ENCODE measurements at regions not wholly inside any gene's neighbourhood (a gene's known extent, or its start where the extent isn't known, plus 50 kb on each side); places are given as distances from the start of the nearest gene placed in this dataset.

DNA sequence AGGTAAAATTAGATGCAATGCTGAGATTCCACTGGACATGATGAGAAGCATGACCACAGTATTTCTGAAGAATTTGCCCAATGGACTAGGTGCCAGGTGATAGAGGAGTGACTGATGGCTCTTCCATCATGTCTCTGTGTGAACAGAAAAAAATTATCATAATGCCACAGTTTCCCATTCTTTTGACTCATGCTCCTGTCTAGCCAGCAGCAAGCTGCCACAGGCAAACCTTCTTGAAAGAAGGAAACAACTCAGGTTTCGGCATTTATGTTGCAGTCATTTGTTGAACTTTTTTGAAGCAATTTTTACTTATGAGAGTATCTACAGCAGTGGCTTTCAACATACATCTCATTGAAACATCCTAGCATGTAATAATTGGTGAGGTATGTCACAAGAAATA is 284.8 kb upstream of the CD180 start:
- WGBS, result 97% methylated on average over 1 of the region's 1 CpG
- ATAC-seq (no peak), DNase-seq (no peak)
- Histone ChIP-seq H3K4me3 (ENCODE audit: low read length) (no peak overlapping the region), H3K4me1 (ENCODE audit: control insufficient read depth, insufficient read depth, low read length) (no peaks in the 10 kb centered on the region), H3K27ac (ENCODE audit: low read length) (no peak overlapping the region), H3K27me3 (ENCODE audit: control insufficient read depth, insufficient read depth) (no peaks in the 10 kb centered on the region), H3K9me3 (ENCODE audit: control insufficient read depth, low read length) (no peaks in the 10 kb centered on the region)
- intact Hi-C loops (cut with DNase I), result no loop called here

DNA sequence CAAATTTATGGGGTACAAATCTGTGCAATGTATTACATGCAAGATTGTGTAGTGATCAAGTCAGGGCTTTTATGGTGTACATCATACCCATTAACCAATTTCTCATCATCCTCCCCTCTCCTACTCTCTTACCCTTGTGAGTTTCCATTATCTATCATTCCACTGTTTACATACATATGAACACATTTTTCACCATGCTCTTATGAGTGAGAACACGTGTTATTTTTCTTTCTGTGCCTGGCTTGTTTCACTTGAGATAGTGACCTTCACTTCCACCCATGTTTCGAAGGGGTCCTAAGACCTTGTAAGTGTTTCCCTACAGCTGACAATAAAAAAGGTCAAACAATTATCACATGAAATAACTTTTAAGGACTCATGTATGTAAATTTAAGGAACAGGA is 281.7 kb upstream of the CD180 start:
- no peaks in the 10 kb centered on the region for H3K9me3 ChIP-seq (ENCODE audit: control insufficient read depth, low read length)
- ATAC-seq, result no peak
- no peak for DNase-seq
- intact Hi-C loops (cut with DNase I), result no loop called here
- no peaks in the 10 kb centered on the region for H3K27me3 ChIP-seq (ENCODE audit: control insufficient read depth, insufficient read depth)
- no peaks in the 10 kb centered on the region for H3K4me1 ChIP-seq (ENCODE audit: control insufficient read depth, insufficient read depth, low read length)
- 76% methylated on average over 2 of the region's 2 CpGs for WGBS
- H3K27ac ChIP-seq (ENCODE audit: low read length), result no peak overlapping the region
- H3K4me3 ChIP-seq (ENCODE audit: low read length), result no peak overlapping the region

DNA sequence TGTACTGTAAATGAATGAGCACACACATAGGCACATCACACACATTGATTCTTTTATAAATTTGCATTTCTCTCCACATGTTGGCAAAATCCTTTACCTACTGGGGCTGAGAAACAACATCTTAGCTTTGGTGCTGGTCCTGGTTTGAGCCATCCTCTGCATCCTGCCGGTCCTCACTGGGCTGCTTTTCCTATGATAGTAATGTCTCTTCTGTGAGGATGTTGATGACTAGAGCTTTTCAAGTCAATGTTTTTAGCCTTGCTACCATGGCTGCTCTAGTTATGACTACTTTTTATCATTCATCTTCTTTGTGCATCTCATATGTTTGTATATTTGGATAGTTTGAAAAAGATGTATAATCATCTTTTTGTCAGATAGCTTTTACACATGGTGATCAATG is 280.4 kb upstream of the CD180 start:
- 92% methylated on average over 1 of the region's 1 CpG for WGBS
- no peaks in the 10 kb centered on the region for H3K9me3 ChIP-seq (ENCODE audit: control insufficient read depth, low read length)

DNA sequence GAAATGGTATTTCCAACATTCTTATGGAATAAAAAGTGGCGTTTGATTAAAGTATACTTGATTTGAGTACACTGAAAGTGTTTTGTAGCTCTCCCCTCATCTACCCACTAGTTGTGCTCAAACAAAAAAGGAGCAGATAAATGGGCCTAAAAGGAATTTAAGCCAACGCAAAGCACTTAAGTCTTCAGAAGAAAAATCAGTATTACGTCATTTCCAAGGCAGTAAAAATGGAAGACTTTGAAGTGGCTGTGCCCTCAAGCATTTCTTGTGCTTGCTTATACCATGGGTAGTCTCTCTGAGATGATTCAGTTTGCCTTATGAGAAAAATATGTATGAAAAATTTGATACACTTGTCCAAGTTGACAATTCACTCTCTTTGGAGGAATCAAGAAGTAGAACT is 279.9 kb upstream of the CD180 start:
- Histone ChIP-seq H3K27me3 (ENCODE audit: control insufficient read depth, insufficient read depth) (no peaks in the 10 kb centered on the region), H3K4me1 (ENCODE audit: control insufficient read depth, insufficient read depth, low read length) (no peaks in the 10 kb centered on the region), H3K9me3 (ENCODE audit: control insufficient read depth, low read length) (no peaks in the 10 kb centered on the region), H3K27ac (ENCODE audit: low read length) (no peak overlapping the region), H3K4me3 (ENCODE audit: low read length) (no peak overlapping the region)
- intact Hi-C loops (cut with DNase I), result no loop called here
- WGBS, result 88% methylated on average over 3 of the region's 3 CpGs
- ATAC-seq, result no peak
- DNase-seq, result no peak

More for the DNA sequence above, 280.4 kb upstream of the CD180 start:
- Histone ChIP-seq H3K27me3 (ENCODE audit: control insufficient read depth, insufficient read depth) (no peaks in the 10 kb centered on the region), H3K27ac (ENCODE audit: low read length) (no peak overlapping the region), H3K4me1 (ENCODE audit: control insufficient read depth, insufficient read depth, low read length) (no peaks in the 10 kb centered on the region), H3K4me3 (ENCODE audit: low read length) (no peak overlapping the region)
- DNase-seq (no peak), ATAC-seq (no peak)
- intact Hi-C loops (cut with DNase I), result no loop called here

DNA sequence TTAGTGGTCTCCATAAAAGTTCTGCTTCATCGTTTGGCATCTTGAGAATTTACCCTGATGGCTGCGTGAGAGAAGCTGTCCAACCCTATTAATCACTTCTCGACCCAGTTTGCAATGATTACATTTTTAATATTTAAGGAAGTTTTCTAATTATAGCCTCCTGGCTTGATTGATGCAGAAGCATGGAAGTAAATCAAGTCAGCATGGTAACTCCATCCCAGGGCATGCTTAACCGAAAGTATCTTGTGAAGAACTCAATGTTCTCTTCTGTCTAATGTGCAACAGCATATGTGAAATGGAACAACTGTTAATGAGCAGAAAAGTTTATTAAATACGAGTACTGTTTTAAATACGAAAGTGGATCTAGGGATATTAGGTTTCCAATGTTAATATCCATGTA is 278.9 kb upstream of the CD180 start:
- Histone ChIP-seq H3K9me3 (ENCODE audit: control insufficient read depth, low read length) (no peaks in the 10 kb centered on the region), H3K4me1 (ENCODE audit: control insufficient read depth, insufficient read depth, low read length) (no peaks in the 10 kb centered on the region), H3K4me3 (ENCODE audit: low read length) (no peak overlapping the region), H3K27me3 (ENCODE audit: control insufficient read depth, insufficient read depth) (no peaks in the 10 kb centered on the region), H3K27ac (ENCODE audit: low read length) (no peak overlapping the region)
- ATAC-seq (no peak), DNase-seq (no peak)
- intact Hi-C loops (cut with DNase I), result no loop called here
- WGBS, result 93% methylated on average over 6 of the region's 6 CpGs

DNA sequence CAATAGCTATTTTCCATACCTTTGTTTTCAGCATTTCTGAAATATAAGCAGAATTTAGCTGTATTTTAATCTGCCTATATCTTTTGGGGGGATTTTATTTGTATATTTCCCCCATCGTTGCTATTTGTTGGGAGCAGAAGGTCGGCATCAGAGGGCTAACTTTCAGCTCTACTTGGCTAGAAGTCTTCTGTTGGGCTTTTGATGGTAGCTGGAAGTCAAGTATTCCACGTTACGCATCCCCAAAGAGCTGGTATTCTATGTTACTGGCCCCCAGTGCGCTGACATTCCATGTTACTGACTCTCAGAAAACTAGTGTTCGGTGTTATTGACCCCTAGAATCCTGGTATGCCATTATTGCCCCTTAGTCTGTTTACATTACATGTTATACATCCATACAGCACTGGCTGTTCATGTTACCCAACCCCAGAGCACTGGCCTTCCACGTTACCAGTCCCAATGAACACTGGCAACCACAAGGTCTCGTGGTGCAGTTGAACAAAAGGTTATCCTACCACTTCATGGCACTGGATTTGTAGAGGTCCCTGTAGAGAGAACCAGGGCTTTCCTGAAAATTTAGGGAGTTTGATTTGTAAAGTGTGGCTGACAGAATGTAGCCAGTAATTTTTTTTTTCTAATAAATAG is 278.1 kb upstream of the CD180 start:
- intact Hi-C loops (cut with DNase I), result no loop called here
- no peak overlapping the region for H3K4me3 ChIP-seq (ENCODE audit: low read length)
- ATAC-seq, result no peak
- H3K27me3 ChIP-seq (ENCODE audit: control insufficient read depth, insufficient read depth), result no peaks in the 10 kb centered on the region
- H3K27ac ChIP-seq (ENCODE audit: low read length), result no peak overlapping the region
- 86% methylated on average over 8 of the region's 8 CpGs for WGBS
- no peak for DNase-seq
- no peaks in the 10 kb centered on the region for H3K9me3 ChIP-seq (ENCODE audit: control insufficient read depth, low read length)
- no peaks in the 10 kb centered on the region for H3K4me1 ChIP-seq (ENCODE audit: control insufficient read depth, insufficient read depth, low read length)

DNA sequence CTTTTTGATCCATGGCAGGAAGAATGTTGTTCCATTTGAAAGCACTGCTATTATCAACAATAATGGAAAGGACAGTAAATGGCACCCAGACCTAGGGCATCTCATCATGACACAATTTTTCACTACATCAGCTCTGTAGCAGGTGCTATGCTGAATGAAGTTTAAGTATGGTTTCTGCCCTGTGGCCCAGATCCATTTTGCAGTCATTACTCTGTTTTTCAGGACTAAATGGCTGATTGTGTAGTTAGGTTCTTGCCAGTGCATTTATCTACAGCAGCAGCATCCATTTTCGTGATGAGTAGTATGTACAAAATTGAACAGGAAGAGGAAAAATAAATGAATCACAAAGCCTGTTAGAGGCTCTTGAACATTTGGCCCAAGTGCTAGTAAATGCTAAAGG is 270.5 kb upstream of the CD180 start:
- intact Hi-C loops (cut with DNase I), result no loop called here
- ATAC-seq (no peak), DNase-seq (no peak)
- Histone ChIP-seq H3K27me3 (ENCODE audit: control insufficient read depth, insufficient read depth) (no peaks in the 10 kb centered on the region), H3K4me3 (ENCODE audit: low read length) (no peak overlapping the region), H3K27ac (ENCODE audit: low read length) (no peak overlapping the region), H3K4me1 (ENCODE audit: control insufficient read depth, insufficient read depth, low read length) (peaks cover 2% of the 10 kb centered on the region), H3K9me3 (ENCODE audit: control insufficient read depth, low read length) (no peaks in the 10 kb centered on the region)
- WGBS, result 74% methylated on average over 1 of the region's 1 CpG

DNA sequence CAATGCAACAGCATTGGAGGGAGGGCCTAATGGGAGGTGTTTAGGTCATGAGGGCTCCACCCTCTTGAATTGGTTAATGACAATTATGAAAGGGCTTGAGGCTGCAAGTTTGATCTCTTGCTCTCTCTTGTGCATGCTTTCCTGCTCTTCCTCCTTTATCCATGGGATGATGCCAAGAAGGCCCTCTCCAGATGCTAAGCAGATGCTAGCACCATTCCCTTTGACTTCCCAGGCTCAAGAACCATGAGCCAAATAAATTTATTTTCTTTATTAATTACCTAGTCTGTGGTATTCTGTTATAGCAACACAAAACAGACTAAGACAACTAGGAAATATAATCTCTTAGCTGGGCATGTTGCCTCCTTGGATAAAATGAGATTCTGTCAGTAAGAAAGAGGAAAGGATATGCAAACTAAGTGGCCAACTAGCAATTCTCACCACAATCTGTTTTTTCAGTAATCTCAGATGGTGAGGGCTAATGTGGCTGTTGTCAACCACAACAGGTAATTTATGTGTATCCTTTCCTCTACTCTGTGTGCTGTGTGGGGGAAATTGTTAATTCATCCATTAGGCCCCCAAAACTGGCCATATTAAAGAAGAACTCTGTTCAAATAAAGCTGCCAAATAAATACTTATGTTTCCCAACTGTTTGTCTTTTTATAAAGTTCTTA is 269.1 kb upstream of the CD180 start:
- intact Hi-C loops (cut with DNase I), result no loop called here
- Histone ChIP-seq H3K4me1 (ENCODE audit: control insufficient read depth, insufficient read depth, low read length) (peaks cover 2% of the 10 kb centered on the region), H3K9me3 (ENCODE audit: control insufficient read depth, low read length) (no peaks in the 10 kb centered on the region), H3K4me3 (ENCODE audit: low read length) (no peak overlapping the region), H3K27ac (ENCODE audit: low read length) (no peak overlapping the region), H3K27me3 (ENCODE audit: control insufficient read depth, insufficient read depth) (no peaks in the 10 kb centered on the region)
- DNase-seq (no peak), ATAC-seq (no peak)

DNA sequence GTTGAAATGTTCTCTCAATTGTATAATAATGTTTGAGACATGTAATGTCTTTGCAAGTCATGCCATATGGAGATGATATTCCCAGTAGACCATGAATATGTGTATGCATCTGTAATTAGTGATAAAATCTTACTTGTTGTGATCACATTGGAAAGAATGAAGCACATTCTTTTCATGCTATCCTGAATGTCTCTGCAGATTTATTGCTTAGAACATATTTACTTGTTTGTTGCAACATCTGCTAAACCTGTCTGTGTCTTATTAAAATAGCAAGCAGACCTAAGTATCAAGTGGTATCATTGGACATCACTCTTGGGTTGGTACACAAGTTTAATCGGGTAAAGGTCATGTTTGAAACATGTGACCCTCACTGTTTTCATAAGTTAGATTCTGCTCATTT is 265.5 kb upstream of the CD180 start:
- ATAC-seq (no peak), DNase-seq (no peak)
- H3K4me3 ChIP-seq (ENCODE audit: low read length), result no peak overlapping the region
- no peaks in the 10 kb centered on the region for H3K27me3 ChIP-seq (ENCODE audit: control insufficient read depth, insufficient read depth)
- no peaks in the 10 kb centered on the region for H3K9me3 ChIP-seq (ENCODE audit: control insufficient read depth, low read length)
- H3K4me1 ChIP-seq (ENCODE audit: control insufficient read depth, insufficient read depth, low read length), result peaks cover 2% of the 10 kb centered on the region
- intact Hi-C loops (cut with DNase I), result no loop called here
- H3K27ac ChIP-seq (ENCODE audit: low read length), result no peak overlapping the region
- 85% methylated on average over 1 of the region's 1 CpG for WGBS

DNA sequence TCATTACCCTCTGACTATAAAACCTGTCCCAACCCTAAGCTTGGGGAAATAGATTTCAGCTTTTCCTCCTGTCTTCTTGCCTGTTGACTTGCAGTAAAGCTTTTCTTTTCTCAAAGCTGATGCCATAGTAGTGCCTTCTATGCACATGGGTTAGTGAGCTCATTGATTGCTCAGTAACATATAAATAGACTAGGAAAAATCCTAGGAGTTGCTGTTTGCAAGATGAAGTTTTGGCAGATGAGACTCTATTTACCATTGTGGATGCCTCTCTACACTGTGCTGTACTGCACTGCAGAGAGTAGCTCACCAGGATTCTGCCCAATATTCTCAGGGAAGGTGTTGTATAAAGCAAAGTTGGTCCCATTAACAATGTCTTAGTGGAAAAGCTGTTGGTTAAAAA is 262.7 kb upstream of the CD180 start:
- intact Hi-C loops (cut with DNase I), result no loop called here
- H3K4me3 ChIP-seq (ENCODE audit: low read length), result no peak overlapping the region
- DNase-seq (no peak), ATAC-seq (no peak)
- no peaks in the 10 kb centered on the region for H3K4me1 ChIP-seq (ENCODE audit: control insufficient read depth, insufficient read depth, low read length)
- no peaks in the 10 kb centered on the region for H3K27me3 ChIP-seq (ENCODE audit: control insufficient read depth, insufficient read depth)
- H3K27ac ChIP-seq (ENCODE audit: low read length), result no peak overlapping the region
- H3K9me3 ChIP-seq (ENCODE audit: control insufficient read depth, low read length), result no peaks in the 10 kb centered on the region

DNA sequence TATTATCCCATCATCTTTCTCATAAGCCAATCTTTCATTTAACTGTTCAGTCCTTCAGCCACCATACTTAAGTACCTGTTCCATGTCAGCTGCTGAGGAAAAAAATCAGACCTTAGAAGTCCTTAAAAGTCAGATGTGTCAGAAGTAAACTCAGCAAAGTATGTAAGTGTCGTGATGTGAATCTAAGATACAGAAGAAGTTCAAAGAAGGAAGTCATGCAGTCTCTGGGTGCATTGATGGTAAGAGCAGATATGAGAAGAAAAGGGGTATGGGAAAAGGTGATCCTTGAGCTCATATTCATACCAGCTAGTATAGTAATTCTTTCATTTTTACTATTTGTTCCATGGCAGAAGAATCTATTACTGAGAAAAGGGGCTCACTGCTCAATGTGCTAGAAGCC is 259.4 kb upstream of the CD180 start:
- no peak overlapping the region for H3K4me3 ChIP-seq (ENCODE audit: low read length)
- no peaks in the 10 kb centered on the region for H3K9me3 ChIP-seq (ENCODE audit: control insufficient read depth, low read length)
- no peak overlapping the region for H3K27ac ChIP-seq (ENCODE audit: low read length)
- intact Hi-C loops (cut with DNase I), result no loop called here
- no peaks in the 10 kb centered on the region for H3K27me3 ChIP-seq (ENCODE audit: control insufficient read depth, insufficient read depth)
- DNase-seq (no peak), ATAC-seq (no peak)
- H3K4me1 ChIP-seq (ENCODE audit: control insufficient read depth, insufficient read depth, low read length), result no peaks in the 10 kb centered on the region
- 90% methylated on average over 1 of the region's 1 CpG for WGBS

All from right cardiac atrium (tissue), 5 donors.